Transverse colon (tissue), 4 donors: ENCODE measurements at regions not wholly inside any gene's neighbourhood (a gene's known extent, or its start where the extent isn't known, plus 50 kb on each side); places are given as distances from the start of the nearest gene placed in this dataset.

Experiments used
- DNase-seq: peaks from one replicate; pipeline ENCODE4 v3.0.0-alpha.2; 2019
- H3K27ac ChIP-seq, 4 donors: fragments of 200-600 bp; sonication (generic); 2 replicates each; pipeline ENCODE4 v1.5.1; 2016 to 2018; ENCODE audit warnings: inconsistent platforms in 4 of 4
- H3K27me3 ChIP-seq: fragments of 200-600 bp; sonication (generic); 2 replicates; pipeline ENCODE4 v1.5.1; 2017; ENCODE audit warnings: inconsistent platforms
- H3K36me3 ChIP-seq, 4 donors: fragments of 200-600 bp; sonication (generic); 2 replicates each; pipeline ENCODE4 v1.5.1; 2017 to 2019; ENCODE audit warnings: inconsistent platforms in 4 of 4
- H3K4me1 ChIP-seq, 4 donors: fragments of 200-600 bp; sonication (generic); 2 replicates each; pipeline ENCODE4 v1.5.1; 2017 to 2020; ENCODE audit warnings: inconsistent platforms in 4 of 4
- H3K4me3 ChIP-seq, 4 donors: fragments of 200-600 bp; sonication (generic); 1 replicate in 1 of 4; 2 replicates in 3 of 4; pipeline versions ENCODE4 v1.5.1 to v1.6.1; 2017 to 2019; ENCODE audit warnings: inconsistent platforms in 4 of 4
- H3K9me3 ChIP-seq, 2 donors: fragments of 200-600 bp; sonication (generic); 2 replicates each; pipeline ENCODE4 v1.5.1; 2017 to 2019; ENCODE audit warnings: inconsistent platforms in 2 of 2
- EP300 ChIP-seq: sonication (generic); formaldehyde crosslinking; IDR thresholded peaks from one replicate; pipeline ENCODE4 v1.6.1; 2017; ENCODE audit warnings: antibody characterized with exemption, low read depth
- POLR2A ChIP-seq: fragments of 450-650 bp; IDR thresholded peaks from one replicate; pipeline ENCODE4 v1.6.1; 2016; ENCODE audit warnings: antibody characterized with exemption, mild to moderate bottlenecking, moderate library complexity
- POLR2AphosphoS5 ChIP-seq, 3 donors: sonication (generic); formaldehyde crosslinking; IDR thresholded peaks; one replicate each; pipeline ENCODE4 v1.6.1; 2016; ENCODE audit warnings: antibody characterized with exemption in 3 of 3
- WGBS, 2 donors: methylation state at CpG; one replicate each; pipeline ENCODE4 v1.1.5; 2018; ENCODE audit warnings: low coverage in 1 of 2; 5-methylcytosine and 5-hydroxymethylcytosine counted together
- in situ Hi-C, 4 donors: fragments of 200-750 bp; cut with MboI; loops; one replicate each; pipeline versions ENCODE4 v1.15.0 to v1.15.1; 2017; ENCODE audit warnings: low sequenced_read_pairs in 3 of 4, low pct_ligation_motif_present in 1 of 4, low pct_unique_long_range_greater_than_20kb in 1 of 4
- intact Hi-C: fragments of 100-400 bp; cut with DNase I; formaldehyde crosslinking; loops from one replicate; pipeline ENCODE4 v1.15.1; 2023; ENCODE audit warnings: low total_unique reads
- TF ChIP-seq, protein P1 (sequence below), 5 experiments: fragments of 200-600 bp in 3 of 5; fragments of 450-650 bp in 2 of 5; sonication (generic) in 3 of 5; IDR thresholded peaks; 1 replicate in 2 of 5; 2 replicates in 3 of 5; pipeline ENCODE4 v1.5.1; 2016 to 2017; ENCODE audit warnings: antibody characterized with exemption in 5 of 5, inconsistent platforms in 3 of 5, mild to moderate bottlenecking in 2 of 5, moderate library complexity in 1 of 5

DNA sequence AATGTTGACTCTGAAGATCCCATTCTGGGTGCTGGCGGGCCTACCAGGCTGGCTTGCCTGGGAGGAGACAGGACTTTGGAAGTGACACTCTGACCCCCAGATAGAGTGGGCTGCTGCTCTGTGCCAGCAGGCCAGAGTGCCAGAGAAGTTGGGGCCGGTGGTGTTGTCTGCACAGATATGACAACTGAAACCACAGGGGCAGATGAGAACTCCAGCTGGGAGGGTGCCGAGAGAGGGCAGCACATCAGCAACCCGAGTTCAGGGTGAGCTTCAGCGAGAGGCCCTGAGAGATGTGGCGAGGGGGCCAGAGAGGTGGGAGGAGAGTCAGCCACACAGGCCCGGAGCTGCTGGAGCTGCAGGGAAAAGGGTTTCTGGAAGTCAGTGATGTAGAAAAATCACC lies 193.2 kb upstream of the MGMT start:
- Histone ChIP-seq H3K27me3 (no peaks in the 10 kb centered on the region), H3K4me3 (no peak overlapping the region), H3K27ac (no peak overlapping the region), H3K9me3 (no peaks in the 10 kb centered on the region), H3K36me3 (no peaks in the 10 kb centered on the region), H3K4me1 (no peaks in the 10 kb centered on the region)
- intact Hi-C loops (no loop called here), in situ Hi-C loops (no loop called here)
- no peak for DNase-seq
- TF ChIP-seq POLR2AphosphoS5 (IDR thresholded peaks at IDR 0.05) (no peak), POLR2A (no peak), EP300 (no peak)
- TF ChIP-seq, protein P1, sequence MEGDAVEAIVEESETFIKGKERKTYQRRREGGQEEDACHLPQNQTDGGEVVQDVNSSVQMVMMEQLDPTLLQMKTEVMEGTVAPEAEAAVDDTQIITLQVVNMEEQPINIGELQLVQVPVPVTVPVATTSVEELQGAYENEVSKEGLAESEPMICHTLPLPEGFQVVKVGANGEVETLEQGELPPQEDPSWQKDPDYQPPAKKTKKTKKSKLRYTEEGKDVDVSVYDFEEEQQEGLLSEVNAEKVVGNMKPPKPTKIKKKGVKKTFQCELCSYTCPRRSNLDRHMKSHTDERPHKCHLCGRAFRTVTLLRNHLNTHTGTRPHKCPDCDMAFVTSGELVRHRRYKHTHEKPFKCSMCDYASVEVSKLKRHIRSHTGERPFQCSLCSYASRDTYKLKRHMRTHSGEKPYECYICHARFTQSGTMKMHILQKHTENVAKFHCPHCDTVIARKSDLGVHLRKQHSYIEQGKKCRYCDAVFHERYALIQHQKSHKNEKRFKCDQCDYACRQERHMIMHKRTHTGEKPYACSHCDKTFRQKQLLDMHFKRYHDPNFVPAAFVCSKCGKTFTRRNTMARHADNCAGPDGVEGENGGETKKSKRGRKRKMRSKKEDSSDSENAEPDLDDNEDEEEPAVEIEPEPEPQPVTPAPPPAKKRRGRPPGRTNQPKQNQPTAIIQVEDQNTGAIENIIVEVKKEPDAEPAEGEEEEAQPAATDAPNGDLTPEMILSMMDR (IDR thresholded peaks at IDR 0.05) = no peak
- WGBS, 2 donors = 83% methylated on average over 1 to 7 of the region's 7 CpGs

DNA sequence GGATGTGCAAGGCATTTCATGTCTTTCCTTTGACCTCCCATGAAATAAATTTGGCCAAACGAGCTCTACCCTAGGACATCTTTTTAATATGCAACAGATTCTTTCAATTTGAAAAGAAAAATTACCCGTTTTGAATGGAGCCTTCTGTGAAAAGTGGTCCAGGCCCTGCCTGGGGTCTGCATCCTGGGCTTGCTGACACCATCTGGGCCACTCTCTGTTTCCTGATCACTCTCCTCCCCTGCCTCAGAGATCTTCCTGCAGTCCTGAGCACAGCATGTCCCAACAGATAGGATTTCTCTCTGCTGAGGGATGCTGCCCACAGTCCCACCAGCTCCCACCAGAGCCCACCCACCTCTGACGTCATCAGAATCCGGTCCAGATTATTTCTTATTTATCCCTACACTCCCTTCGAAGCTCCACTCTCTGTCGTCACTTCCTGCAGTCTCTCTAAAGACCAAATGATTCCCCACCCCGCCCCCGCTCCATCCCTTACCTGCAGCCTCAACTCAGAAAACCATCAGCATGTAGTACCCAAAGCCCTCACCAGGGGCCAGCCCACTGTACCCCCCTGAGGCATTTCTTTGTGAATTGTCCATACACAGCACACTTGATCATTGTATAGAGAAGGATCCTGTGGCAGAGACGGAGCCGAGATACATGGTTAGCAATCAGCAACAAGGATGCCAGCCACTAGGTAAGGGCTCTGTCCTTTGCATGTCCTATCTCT lies 192.1 kb upstream of the MGMT start:
- Histone ChIP-seq H3K27ac (no peak overlapping the region), H3K9me3 (no peaks in the 10 kb centered on the region), H3K27me3 (no peaks in the 10 kb centered on the region), H3K36me3 (no peaks in the 10 kb centered on the region), H3K4me3 (no peak overlapping the region), H3K4me1 (no peaks in the 10 kb centered on the region)
- 81 to 85% methylated on average over 6 to 10 of the region's 10 CpGs for WGBS, 2 donors
- in situ Hi-C loops = no loop called here
- DNase-seq = no peak
- intact Hi-C loops = no loop called here
- TF ChIP-seq POLR2AphosphoS5 (IDR thresholded peaks at IDR 0.05) = no peak
- no peak for TF ChIP-seq EP300
- TF ChIP-seq POLR2A = no peak
- TF ChIP-seq, protein P1 (IDR thresholded peaks at IDR 0.05) = no peak

DNA sequence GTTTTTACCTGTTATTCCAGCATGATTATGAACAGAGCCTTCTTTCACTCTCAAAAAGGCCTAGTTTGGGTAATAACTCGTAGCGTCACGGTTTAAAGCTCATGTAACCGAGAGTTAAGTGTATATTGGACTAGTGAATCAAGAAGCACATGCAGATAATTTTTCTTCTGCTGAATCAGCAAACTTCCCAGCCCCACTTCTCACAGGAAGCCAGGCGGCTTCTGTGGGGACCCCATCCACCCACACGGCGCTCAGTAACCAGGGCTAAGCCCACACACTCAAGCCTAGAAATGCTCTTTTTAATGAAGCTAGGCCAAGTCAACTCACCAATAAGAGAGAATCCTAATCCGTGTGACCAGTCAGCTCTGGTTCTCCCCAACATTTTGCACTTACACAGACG lies 191.2 kb upstream of the MGMT start:
- Histone ChIP-seq H3K9me3 (no peaks in the 10 kb centered on the region), H3K27ac (no peak overlapping the region), H3K36me3 (no peaks in the 10 kb centered on the region), H3K4me3 (no peak overlapping the region), H3K4me1 (no peaks in the 10 kb centered on the region), H3K27me3 (no peaks in the 10 kb centered on the region)
- in situ Hi-C loops = no loop called here
- no peak for DNase-seq
- WGBS, 2 donors = 73 to 76% methylated on average over 6 to 9 of the region's 9 CpGs
- intact Hi-C loops = no loop called here
- TF ChIP-seq POLR2AphosphoS5 (IDR thresholded peaks at IDR 0.05) (no peak), EP300 (no peak), POLR2A (no peak)
- TF ChIP-seq, protein P1 (IDR thresholded peaks at IDR 0.05) = no peak

DNA sequence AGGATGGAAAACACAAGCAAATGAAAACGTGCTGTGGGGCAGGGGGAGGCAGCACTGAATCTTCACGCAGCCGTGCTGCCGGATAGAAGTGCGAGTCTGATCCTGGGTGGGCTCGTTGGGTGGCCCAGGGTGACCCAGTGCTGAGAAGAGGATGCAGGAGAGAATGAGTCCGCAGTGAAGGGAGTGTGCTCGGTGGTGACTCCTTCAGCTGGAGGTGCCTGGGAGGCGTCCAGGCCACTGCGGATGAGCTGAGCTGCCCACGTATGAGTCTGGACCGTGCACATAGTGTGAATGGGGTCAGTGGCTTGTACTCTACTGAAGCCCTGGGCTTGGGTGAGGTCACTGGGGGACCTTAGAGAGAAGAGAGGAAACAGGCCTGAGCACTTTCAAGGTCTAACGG lies 190.0 kb upstream of the MGMT start:
- H3K27me3 ChIP-seq = no peaks in the 10 kb centered on the region
- in situ Hi-C loops = no loop called here
- no peaks in the 10 kb centered on the region for H3K4me1 ChIP-seq
- intact Hi-C loops = no loop called here
- H3K36me3 ChIP-seq = no peaks in the 10 kb centered on the region
- no peak overlapping the region for H3K4me3 ChIP-seq
- TF ChIP-seq EP300 (no peak), POLR2A (no peak), POLR2AphosphoS5 (IDR thresholded peaks at IDR 0.05) (no peak)
- TF ChIP-seq, protein P1 (IDR thresholded peaks at IDR 0.05) = no peak
- H3K27ac ChIP-seq = no peak overlapping the region
- 72% methylated on average over 13 of the region's 13 CpGs; no CpG with 5 or more reads in 1 of the 2 donors for WGBS, 2 donors
- H3K9me3 ChIP-seq = no peaks in the 10 kb centered on the region
- no peak for DNase-seq
